ENCODE measurements at regions not wholly inside any gene's neighbourhood (a gene's known extent, or its start where the extent isn't known, plus 50 kb on each side); places are given as distances from the start of the nearest gene placed in this dataset.

- TF ChIP-seq ZBTB33 (IDR thresholded peaks at IDR 0.05), result no peak
These were observed 393.1 kb downstream of the TNS3 start (continued) for GRCh38 chr7:47188653-47189315.

- no peak overlapping the region for H3K4me2 ChIP-seq (ENCODE audit: control insufficient read depth, insufficient read depth)
- in situ Hi-C loops (cut with MboI) (no loop called here), intact Hi-C loops (cut with micrococcal nuclease; ENCODE audit: unreplicated experiment) (no loop called here)
- no peaks in the 10 kb centered on the region for H4K20me1 ChIP-seq (ENCODE audit: control insufficient read depth, insufficient read depth)
- no peaks in the 10 kb centered on the region for H3K36me3 ChIP-seq (ENCODE audit: control insufficient read depth in 2 of 2, insufficient read depth in 2 of 2, low read length in 1 of 2)
- BruUV-seq (replicated peaks), result no TSS peak
- H3K9ac ChIP-seq (ENCODE audit: control insufficient read depth, insufficient read depth, low read length), result no peak overlapping the region
- CTCF ChIA-PET, result interaction anchor here (0.5 to 1.4 kb wide), 2 partner anchors 54 to 65 kb away, joined by 3 to 4 read pairs; no protein-coding TSS in a partner anchor
- no peaks in the 10 kb centered on the region for H3K9me3 ChIP-seq (replicated peaks; ENCODE audit: control insufficient read depth, insufficient read depth, low read length)
- no peak overlapping the region for H2AFZ ChIP-seq (ENCODE audit: control insufficient read depth, low read depth, low read length)
- H3K4me1 ChIP-seq (ENCODE audit: control insufficient read depth, insufficient read depth, low read length), result no peaks in the 10 kb centered on the region
- POLR2A ChIA-PET, result no interaction called here
- RAD21 ChIA-PET (ENCODE audit: unreplicated experiment), result interaction anchor here (0.7 kb wide), 1 partner anchor 16 kb away, joined by 3 read pairs; no protein-coding TSS in a partner anchor
- no peaks in the 10 kb centered on the region for H3K79me2 ChIP-seq (ENCODE audit: control insufficient read depth, insufficient read depth, low read length)
- H3K27ac ChIP-seq (ENCODE audit: control insufficient read depth, insufficient read depth), result no peak overlapping the region
- TF ChIP-seq RFX5 (IDR thresholded peaks at IDR 0.05; ENCODE audit: low read depth, low read length), result no peak
- TF ChIP-seq CBFB (IDR thresholded peaks at IDR 0.05; ENCODE audit: low read depth), result no peak
- no peak for TF ChIP-seq HDAC2 (IDR thresholded peaks at IDR 0.05)
- TF ChIP-seq TARDBP (IDR thresholded peaks at IDR 0.05; ENCODE audit: borderline replicate concordance), result no peak
- no peak for TF ChIP-seq MEF2A (IDR thresholded peaks at IDR 0.05; ENCODE audit: insufficient read depth, low read depth, low read length)
- TF ChIP-seq MTA3 (IDR thresholded peaks at IDR 0.05; ENCODE audit: borderline replicate concordance, low read length), result no peak
- no peak for TF ChIP-seq GABPA (IDR thresholded peaks at IDR 0.05; ENCODE audit: low read depth)
- TF ChIP-seq CREM (IDR thresholded peaks at IDR 0.05; ENCODE audit: low read depth), result no peak
- TF ChIP-seq EGR1 (IDR thresholded peaks at IDR 0.05; ENCODE audit: borderline replicate concordance in 1 of 2, low read depth in 2 of 2, low read length in 2 of 2), result no peak
- no peak for TF ChIP-seq HDGF (IDR thresholded peaks at IDR 0.05)
- TF ChIP-seq ZNF622 (IDR thresholded peaks at IDR 0.05), result no peak
- no peak for TF ChIP-seq DPF2 (IDR thresholded peaks at IDR 0.05)
- no peak for TF ChIP-seq TBL1XR1 (IDR thresholded peaks at IDR 0.05; ENCODE audit: low read depth, low read length)
- no peak for TF ChIP-seq IRF3 (IDR thresholded peaks at IDR 0.05)
- 15% methylated on average over 3 of the region's 3 CpGs for WGBS (ENCODE audit: insufficient coverage, insufficient replicate concordance, low lambda C conversion rate, missing lambda C conversion rate)
- SMC1A ChIA-PET (ENCODE audit: uncharacterized antibody, unreplicated experiment), result interaction anchor here (1.1 to 1.4 kb wide), 2 partner anchors 39 to 68 kb away, joined by 3 to 4 read pairs; no protein-coding TSS in a partner anchor
- DNase-seq (ENCODE audit: low read depth, low spot score), result no peak
- H3K27me3 ChIP-seq (replicated peaks in 1 of 2; ENCODE audit: control insufficient read depth in 2 of 2, insufficient read depth in 2 of 2, low read length in 1 of 2), result no peaks in the 10 kb centered on the region
- FAIRE-seq, result no peak
- H3K4me3 ChIP-seq, result no peak overlapping the region
- no peak for ATAC-seq
These were observed 393.8 kb downstream of the TNS3 start for GRCh38 chr7:47188136-47188535.
